MG63 (cell line): ENCODE measurements at regions not wholly inside any gene's neighbourhood (a gene's known extent, or its start where the extent isn't known, plus 50 kb on each side); places are given as distances from the start of the nearest gene placed in this dataset.
"Not testable (repeated sequence)": the region's sequence is repeated elsewhere in the genome, so short reads cannot be mapped to it uniquely, and the experiment has no call there.

Experiments used
- DNase-seq: peaks from one replicate; pipeline ENCODE4 v3.0.0-alpha.2; 2020
- H3K27me3 ChIP-seq: fragments of 250-450 bp; sonication (Bioruptor Pico); 2 replicates; pipeline ENCODE4 v1.5.1; 2020; ENCODE audit warnings: mild to moderate bottlenecking, moderate library complexity
- H3K36me3 ChIP-seq: fragments of 250-450 bp; sonication (Bioruptor Pico); 2 replicates; pipeline ENCODE4 v1.5.1; 2020; ENCODE audit warnings: mild to moderate bottlenecking, moderate library complexity
- H3K4me3 ChIP-seq: fragments of 250-450 bp; sonication (Bioruptor Pico); 2 replicates; pipeline ENCODE4 v1.5.1; 2020; ENCODE audit warnings: mild to moderate bottlenecking, moderate library complexity
- H3K9me3 ChIP-seq: fragments of 250-450 bp; sonication (Bioruptor Pico); 2 replicates; pipeline ENCODE4 v1.5.1; 2020; ENCODE audit warnings: mild to moderate bottlenecking, moderate library complexity

GRCh38 chr1:172778456-172779455, 119.9 kb downstream of the FASLG start:
- no peak overlapping the region for H3K4me3 ChIP-seq
- no peaks in the 10 kb centered on the region for H3K36me3 ChIP-seq
- peaks cover 8% of the 10 kb centered on the region for H3K9me3 ChIP-seq
- DNase-seq, result no peak
- H3K27me3 ChIP-seq, result no peaks in the 10 kb centered on the region

- no peak for DNase-seq
- H3K27me3 ChIP-seq, result no peaks in the 10 kb centered on the region
- H3K4me3 ChIP-seq, result no peak overlapping the region
- H3K9me3 ChIP-seq, result peaks cover 8% of the 10 kb centered on the region
- H3K36me3 ChIP-seq, result no peaks in the 10 kb centered on the region
Observed at GRCh38 chr1:172779491-172779890, 120.6 kb downstream of the FASLG start.

- Histone ChIP-seq H3K36me3 (no peaks in the 10 kb centered on the region), H3K9me3 (peaks cover 10% of the 10 kb centered on the region), H3K27me3 (no peaks in the 10 kb centered on the region), H3K4me3 (no peak overlapping the region)
- DNase-seq, result no peak
Observed at GRCh38 chr1:172781513-172782140, 122.7 kb downstream of the FASLG start.

GRCh38 chr1:172789840-172790239, 130.9 kb downstream of the FASLG start:
- DNase-seq, result no peak
- H3K27me3 ChIP-seq, result no peaks in the 10 kb centered on the region; the same call in 1 of the 2 replicates
- H3K4me3 ChIP-seq, result no peak overlapping the region
- no peaks in the 10 kb centered on the region for H3K36me3 ChIP-seq
- peaks cover 2% of the 10 kb centered on the region; the same call in 1 of the 2 replicates for H3K9me3 ChIP-seq

- no peak for DNase-seq
Observed at GRCh38 chr1:172790245-172790644, 131.3 kb downstream of the FASLG start.

GRCh38 chr1:172793823-172794222, 134.9 kb downstream of the FASLG start:
- DNase-seq, result no peak
- Histone ChIP-seq H3K9me3 (no peaks in the 10 kb centered on the region), H3K36me3 (no peaks in the 10 kb centered on the region), H3K4me3 (no peak overlapping the region), H3K27me3 (no peaks in the 10 kb centered on the region; the same call in 1 of the 2 replicates)

More at GRCh38 chr1:172790245-172790644, 131.3 kb downstream of the FASLG start:
- Histone ChIP-seq H3K36me3 (no peaks in the 10 kb centered on the region), H3K9me3 (peaks cover 2% of the 10 kb centered on the region; the same call in 1 of the 2 replicates), H3K4me3 (no peak overlapping the region), H3K27me3 (no peaks in the 10 kb centered on the region; the same call in 1 of the 2 replicates)

- H3K36me3 ChIP-seq, result no peaks in the 10 kb centered on the region
- no peak overlapping the region for H3K4me3 ChIP-seq
- H3K9me3 ChIP-seq, result no peaks in the 10 kb centered on the region
- DNase-seq, result no peak
- no peaks in the 10 kb centered on the region; the same call in 1 of the 2 replicates for H3K27me3 ChIP-seq
Observed at GRCh38 chr1:172795741-172796140, 136.8 kb downstream of the FASLG start.

- H3K27me3 ChIP-seq, H3K36me3 ChIP-seq, DNase-seq, H3K9me3 ChIP-seq, H3K4me3 ChIP-seq: not testable (repeated sequence)
Observed at GRCh38 chr1:172799804-172800203, 140.9 kb downstream of the FASLG start.

GRCh38 chr1:172801771-172802322, 142.9 kb downstream of the FASLG start:
- Histone ChIP-seq H3K9me3 (no peaks in the 10 kb centered on the region; the same call in 1 of the 2 replicates), H3K36me3 (no peaks in the 10 kb centered on the region), H3K4me3 (no peak overlapping the region), H3K27me3 (no peaks in the 10 kb centered on the region)
- no peak for DNase-seq

GRCh38 chr1:172809750-172810149, 150.8 kb downstream of the FASLG start:
- no peak for DNase-seq
- no peaks in the 10 kb centered on the region for H3K27me3 ChIP-seq
- H3K9me3 ChIP-seq, result peaks cover 4% of the 10 kb centered on the region; the same call in 1 of the 2 replicates
- no peak overlapping the region for H3K4me3 ChIP-seq
- no peaks in the 10 kb centered on the region for H3K36me3 ChIP-seq

- DNase-seq, result no peak
- Histone ChIP-seq H3K27me3 (no peaks in the 10 kb centered on the region), H3K9me3 (peaks cover 4% of the 10 kb centered on the region), H3K4me3 (no peak overlapping the region), H3K36me3 (no peaks in the 10 kb centered on the region)
Observed at GRCh38 chr1:172810480-172811175, 151.7 kb downstream of the FASLG start.

GRCh38 chr1:172811694-172812093, 152.8 kb downstream of the FASLG start:
- Histone ChIP-seq H3K9me3 (peaks cover 4% of the 10 kb centered on the region), H3K36me3 (no peaks in the 10 kb centered on the region), H3K4me3 (no peak overlapping the region), H3K27me3 (no peaks in the 10 kb centered on the region)
- DNase-seq, result no peak

- DNase-seq, result no peak
- Histone ChIP-seq H3K27me3 (no peaks in the 10 kb centered on the region), H3K4me3 (no peak overlapping the region), H3K36me3 (no peaks in the 10 kb centered on the region), H3K9me3 (peaks cover 4% of the 10 kb centered on the region)
Observed at GRCh38 chr1:172812118-172812517, 153.2 kb downstream of the FASLG start.

GRCh38 chr1:172813330-172813729, 154.4 kb downstream of the FASLG start:
- Histone ChIP-seq H3K27me3 (no peaks in the 10 kb centered on the region), H3K36me3 (no peaks in the 10 kb centered on the region), H3K9me3 (peaks cover 4% of the 10 kb centered on the region), H3K4me3 (no peak overlapping the region)
- DNase-seq, result no peak

GRCh38 chr1:172814428-172814827, 155.5 kb downstream of the FASLG start:
- Histone ChIP-seq H3K9me3 (peaks cover 4% of the 10 kb centered on the region), H3K36me3 (no peaks in the 10 kb centered on the region), H3K4me3 (no peak overlapping the region), H3K27me3 (no peaks in the 10 kb centered on the region)
- DNase-seq, result no peak

- H3K36me3 ChIP-seq, result no peaks in the 10 kb centered on the region
- H3K27me3 ChIP-seq, result no peaks in the 10 kb centered on the region
- DNase-seq, result no peak
- peaks cover 4% of the 10 kb centered on the region for H3K9me3 ChIP-seq
- no peak overlapping the region for H3K4me3 ChIP-seq
Observed at GRCh38 chr1:172815740-172816139, 156.8 kb downstream of the FASLG start.
